IMR-90 (cell line): ENCODE measurements at regions not wholly inside any gene's neighbourhood (a gene's known extent, or its start where the extent isn't known, plus 50 kb on each side); places are given as distances from the start of the nearest gene placed in this dataset.

Experiments used
- ATAC-seq: fragments of 200-7000 bp; cut with Tn5 transposase; 2 replicates; pipeline ENCODE4 v1.9.1; 2020; ENCODE audit warnings: low read depth, mild to moderate bottlenecking, moderate library complexity
- BruUV-seq: library from RNA; stranded (reverse); fragments of 400-500 nt; replicated peaks from 2 replicates; lab custom pipeline; 2021; lab: Mats Ljungman, UMichigan
- CTCF ChIA-PET: fragments of 300-600 bp; formaldehyde crosslinking; extraction: SDS; loops from one replicate; lab custom pipeline; 2021; ENCODE audit warnings: antibody characterized with exemption; lab: Yijun Ruan, JAX
- POLR2A ChIA-PET: fragments of 300-600 bp; sonication (Branson Sonifier 250); formaldehyde crosslinking; loops from one replicate; lab custom pipeline; 2022; ENCODE audit warnings: antibody characterized with exemption; ENCODE audit not compliant: unreplicated experiment; lab: Charles Lee
- DNase-seq: peaks from one replicate; pipeline ENCODE4 v3.0.0; 2013
- H2AFZ ChIP-seq: replicated peaks from 2 replicates; pipeline ENCODE3; 2013; ENCODE audit warnings: low read length, mild to moderate bottlenecking; ENCODE audit not compliant: poor library complexity
- H2AK5ac ChIP-seq: 2 replicates; pipeline ENCODE4 v1.6.1; 2013; ENCODE audit warnings: low read depth, low read length, inconsistent platforms
- H2AK9ac ChIP-seq: replicated peaks from 2 replicates; pipeline ENCODE3; 2013; ENCODE audit warnings: mild to moderate bottlenecking, low read depth, low read length, moderate library complexity; ENCODE audit not compliant: poor library complexity
- H2BK120ac ChIP-seq: 2 replicates; pipeline ENCODE4 v1.6.1; 2013; ENCODE audit warnings: low read depth, low read length, inconsistent platforms
- H2BK15ac ChIP-seq: 3 replicates; pipeline ENCODE4 v1.6.1; 2013; ENCODE audit warnings: low read depth, low read length, inconsistent platforms
- H2BK20ac ChIP-seq: 2 replicates; pipeline ENCODE4 v1.6.1; 2013; ENCODE audit warnings: low read depth, mild to moderate bottlenecking, inconsistent platforms, low read length, moderate library complexity
- H2BK5ac ChIP-seq: 2 replicates; pipeline ENCODE4 v1.6.1; 2013; ENCODE audit warnings: mild to moderate bottlenecking, low read depth, low read length, inconsistent platforms; ENCODE audit not compliant: poor library complexity, severe bottlenecking
- H3K14ac ChIP-seq: replicated peaks from 2 replicates; pipeline ENCODE4 v1.6.1; 2013; ENCODE audit warnings: low read depth, low read length, inconsistent platforms
- H3K18ac ChIP-seq: 2 replicates; pipeline ENCODE4 v1.6.1; 2013; ENCODE audit warnings: low read depth, low read length, control low read depth
- H3K23ac ChIP-seq: 2 replicates; pipeline ENCODE4 v1.6.1; 2013; ENCODE audit warnings: low read depth, low read length, inconsistent platforms
- H3K27ac ChIP-seq: 2 replicates; pipeline ENCODE4 v1.5.1; 2013; ENCODE audit warnings: mild to moderate bottlenecking, control low read depth, low read length; ENCODE audit not compliant: insufficient read depth
- H3K27me3 ChIP-seq: 2 replicates; pipeline ENCODE4 v1.6.1; 2013; ENCODE audit warnings: low read length; ENCODE audit not compliant: control insufficient read depth, insufficient read depth
- H3K36me3 ChIP-seq: 2 replicates; pipeline ENCODE4 v1.6.1; 2013; ENCODE audit warnings: low read length, mixed read lengths; ENCODE audit not compliant: control insufficient read depth, insufficient read depth
- H3K4ac ChIP-seq: 2 replicates; pipeline ENCODE4 v1.6.1; 2013; ENCODE audit warnings: low read depth, low read length, inconsistent platforms
- H3K4me1 ChIP-seq: 2 replicates; pipeline ENCODE4 v1.6.1; 2013; ENCODE audit warnings: low read length, mixed read lengths; ENCODE audit not compliant: control insufficient read depth, insufficient read depth
- H3K4me2 ChIP-seq: 2 replicates; pipeline ENCODE4 v1.6.1; 2013; ENCODE audit warnings: low read depth, mild to moderate bottlenecking, control low read depth, low read length, moderate library complexity
- H3K4me3 ChIP-seq: 2 replicates; pipeline ENCODE4 v1.5.1; 2013; ENCODE audit warnings: low read depth, mild to moderate bottlenecking, control low read depth, low read length, moderate library complexity; ENCODE audit not compliant: insufficient read depth
- H3K56ac ChIP-seq: 2 replicates; pipeline ENCODE4 v1.6.1; 2013; ENCODE audit warnings: low read length, inconsistent platforms; ENCODE audit not compliant: insufficient read depth; ENCODE audit errors: extremely low read depth
- H3K79me1 ChIP-seq, 2 experiments: 2 replicates each; pipeline ENCODE4 v1.6.1; 2013; ENCODE audit warnings: low read length in 2 of 2, inconsistent platforms in 1 of 2, low read depth in 1 of 2
- H3K9ac ChIP-seq: 2 replicates; pipeline ENCODE4 v1.6.1; 2013; ENCODE audit warnings: low read depth, low read length, control low read depth
- H3K9me1 ChIP-seq: 2 replicates; pipeline ENCODE4 v1.6.1; 2013; ENCODE audit warnings: low read length, inconsistent platforms; ENCODE audit not compliant: insufficient read depth
- H3K9me3 ChIP-seq: 2 replicates; pipeline ENCODE4 v1.6.1; 2013; ENCODE audit warnings: low read length; ENCODE audit not compliant: control insufficient read depth, insufficient read depth
- H4K20me1 ChIP-seq: 2 replicates; pipeline ENCODE4 v1.6.1; 2013; ENCODE audit warnings: low read length, inconsistent platforms; ENCODE audit not compliant: insufficient read depth
- H4K5ac ChIP-seq: 2 replicates; pipeline ENCODE4 v1.6.1; 2013; ENCODE audit warnings: mild to moderate bottlenecking, low read depth, low read length, control low read depth
- H4K8ac ChIP-seq, 2 experiments: 2 replicates each; pipeline ENCODE4 v1.6.1; 2013; ENCODE audit warnings: low read depth in 2 of 2, low read length in 2 of 2, control low read depth in 1 of 2, inconsistent platforms in 1 of 2
- H4K91ac ChIP-seq: 2 replicates; pipeline ENCODE4 v1.6.1; 2013; ENCODE audit warnings: low read depth, low read length, inconsistent platforms; ENCODE audit not compliant: insufficient read depth
- FOS ChIP-seq: fragments of 150-350 bp; IDR thresholded peaks from 2 replicates; pipeline ENCODE4 v1.6.1; 2016; ENCODE audit warnings: low read depth, low read length
- NFE2L2 ChIP-seq: fragments of 150-350 bp; IDR thresholded peaks from 2 replicates; pipeline ENCODE4 v1.6.1; 2016; ENCODE audit warnings: low read depth, mild to moderate bottlenecking, low read length
- RAD21 ChIP-seq: IDR thresholded peaks from 2 replicates; pipeline ENCODE4 v1.6.1; 2012; ENCODE audit warnings: low read length, improper control_type of control experiment
- RFX5 ChIP-seq: IDR thresholded peaks from 2 replicates; pipeline ENCODE4 v1.8.0; 2012; ENCODE audit warnings: low read depth, mild to moderate bottlenecking, low read length, moderate library complexity
- WGBS, 2 experiments: methylation state at CpG; one replicate each; pipeline versions ENCODE4 v1.1.5 to v1.1.7; 2013; ENCODE audit warnings: missing lambda C conversion rate in 2 of 2; ENCODE audit not compliant: insufficient read length in 1 of 2; ENCODE audit errors: extremely low coverage in 2 of 2; 5-methylcytosine and 5-hydroxymethylcytosine counted together
- dilution Hi-C: fragments of 300-500 bp; cut with HindIII; formaldehyde crosslinking; loops from one replicate; pipeline ENCODE4 v1.14.3; 2018; ENCODE audit warnings: low sequenced_read_pairs; ENCODE audit not compliant: unreplicated experiment
- in situ Hi-C: fragments of 300-500 bp; cut with MboI; formaldehyde crosslinking; loops from 3 replicates; pipeline ENCODE4 v1.14.3; 2019; ENCODE audit warnings: low sequenced_read_pairs, inconsistent platforms, mixed read lengths
- intact Hi-C: fragments of 100-400 bp; cut with micrococcal nuclease; formaldehyde crosslinking; loops from 2 replicates; pipeline ENCODE4 v1.10.0; 2022

DNA sequence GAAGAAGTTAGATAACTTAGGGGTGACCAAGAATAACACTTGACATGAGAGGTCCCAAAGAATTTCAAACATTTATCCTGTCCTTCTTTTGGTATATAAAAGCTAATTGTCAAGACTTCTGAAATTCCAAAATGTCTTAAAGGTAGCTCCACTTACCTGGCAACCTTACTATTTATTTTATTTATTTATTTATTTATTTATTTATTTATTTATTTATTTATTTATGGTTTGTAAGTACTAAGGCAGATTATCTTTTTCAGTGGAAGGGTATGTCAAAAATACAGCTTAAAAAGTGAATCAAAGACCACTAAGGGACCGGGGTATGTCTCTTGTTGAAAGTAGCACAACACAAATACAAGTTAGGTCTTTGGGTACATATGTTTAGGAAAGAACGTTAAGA lies 620.8 kb upstream of the B3GALT2 start:
- Histone ChIP-seq H4K8ac (no peak overlapping the region), H3K9me1 (no peaks in the 10 kb centered on the region), H4K5ac (no peak overlapping the region), H3K4me1 (no peaks in the 10 kb centered on the region), H3K23ac (no peak overlapping the region), H3K9ac (no peak overlapping the region), H2AK5ac (no peak overlapping the region), H3K18ac (no peak overlapping the region), H3K36me3 (no peaks in the 10 kb centered on the region), H2BK20ac (no peak overlapping the region), H3K4me3 (no peak overlapping the region), H3K79me1 (no peaks in the 10 kb centered on the region), H2AFZ (no peak overlapping the region), H4K91ac (no peak overlapping the region), H4K20me1 (no peaks in the 10 kb centered on the region), H2BK5ac (no peak overlapping the region), H3K9me3 (no peaks in the 10 kb centered on the region), H3K27me3 (no peaks in the 10 kb centered on the region), H3K4ac (no peak overlapping the region), H2BK15ac (no peak overlapping the region), H3K56ac (no peak overlapping the region), H3K27ac (no peak overlapping the region), H3K4me2 (no peak overlapping the region), H2AK9ac (no peak overlapping the region), H3K14ac (no peak overlapping the region), H2BK120ac (no peak overlapping the region)
- BruUV-seq, result no TSS peak
- DNase-seq, result no peak
- intact Hi-C loops (no loop called here), dilution Hi-C loops (no loop called here), in situ Hi-C loops (no loop called here)
- ChIA-PET POLR2A (no interaction called here), CTCF (no interaction called here)
- no peak for TF ChIP-seq NFE2L2
- TF ChIP-seq RFX5, result no peak
- no peak for TF ChIP-seq FOS
- no peak for TF ChIP-seq RAD21
- WGBS, 2 experiments, result no CpG with 5 or more reads among the region's 2 CpGs
- no peak for ATAC-seq
